Activated CD8-positive, alpha-beta memory T cell treated with anti-CD3 and anti-CD28 coated beads, Interleukin-2, amount 10 ng/mL, durations not matched to agents 7 days and 5 days (primary cell): ENCODE measurements at regions not wholly inside any gene's neighbourhood (a gene's known extent, or its start where the extent isn't known, plus 50 kb on each side); places are given as distances from the start of the nearest gene placed in this dataset.

ENCODE experiments used
- ATAC-seq: fragments of 150-1000 bp; cut with Tn5 transposase; one replicate; pipeline ENCODE4 v1.10.0; 2021; ENCODE audit warnings: moderate library complexity
- CTCF ChIA-PET: fragments of 350-600 bp; sonication (Branson Sonifier 250); formaldehyde crosslinking; loops from one replicate; lab custom pipeline; 2021; ENCODE audit warnings: antibody characterized with exemption; lab: Charles Lee
- DNase-seq: peaks from one replicate; pipeline ENCODE4 v3.0.0-alpha.2; 2020
- H3K27ac Mint-ChIP-seq: one replicate; pipeline ENCODE4 v1.8.0; 2021; ENCODE audit warnings: mild to moderate bottlenecking, mixed read lengths
- H3K27me3 Mint-ChIP-seq: one replicate; pipeline ENCODE4 v1.8.0; 2021; ENCODE audit warnings: mixed read lengths
- H3K36me3 Mint-ChIP-seq: one replicate; pipeline ENCODE4 v1.8.0; 2021; ENCODE audit warnings: mild to moderate bottlenecking, mixed read lengths
- H3K4me1 Mint-ChIP-seq: one replicate; pipeline ENCODE4 v1.8.0; 2021; ENCODE audit warnings: mixed read lengths
- H3K4me3 Mint-ChIP-seq: one replicate; pipeline ENCODE4 v1.8.0; 2021; ENCODE audit warnings: mild to moderate bottlenecking, moderate library complexity, mixed read lengths
- H3K9me3 Mint-ChIP-seq: one replicate; pipeline ENCODE4 v1.8.0; 2022; ENCODE audit warnings: low read depth, mixed read lengths

GRCh38 chr1:5514527-5515183 lies 477.6 kb downstream of the NPHP4 start:
- H3K9me3 Mint-ChIP-seq, result no peaks in the 10 kb centered on the region
- no peaks in the 10 kb centered on the region for H3K36me3 Mint-ChIP-seq
- ATAC-seq, result peak; percentile 69
- peaks cover 6% of the 10 kb centered on the region for H3K27me3 Mint-ChIP-seq
- CTCF ChIA-PET, result interaction anchor here (0.6 to 1.8 kb wide), 10 partner anchors 9 to 402 kb away, joined by 3 to 13 read pairs (median 3); no protein-coding TSS in a partner anchor
- peak; percentile 73 for DNase-seq
- H3K4me1 Mint-ChIP-seq, result no peaks in the 10 kb centered on the region
- no peak overlapping the region for H3K27ac Mint-ChIP-seq
- no peak overlapping the region for H3K4me3 Mint-ChIP-seq

DNA sequence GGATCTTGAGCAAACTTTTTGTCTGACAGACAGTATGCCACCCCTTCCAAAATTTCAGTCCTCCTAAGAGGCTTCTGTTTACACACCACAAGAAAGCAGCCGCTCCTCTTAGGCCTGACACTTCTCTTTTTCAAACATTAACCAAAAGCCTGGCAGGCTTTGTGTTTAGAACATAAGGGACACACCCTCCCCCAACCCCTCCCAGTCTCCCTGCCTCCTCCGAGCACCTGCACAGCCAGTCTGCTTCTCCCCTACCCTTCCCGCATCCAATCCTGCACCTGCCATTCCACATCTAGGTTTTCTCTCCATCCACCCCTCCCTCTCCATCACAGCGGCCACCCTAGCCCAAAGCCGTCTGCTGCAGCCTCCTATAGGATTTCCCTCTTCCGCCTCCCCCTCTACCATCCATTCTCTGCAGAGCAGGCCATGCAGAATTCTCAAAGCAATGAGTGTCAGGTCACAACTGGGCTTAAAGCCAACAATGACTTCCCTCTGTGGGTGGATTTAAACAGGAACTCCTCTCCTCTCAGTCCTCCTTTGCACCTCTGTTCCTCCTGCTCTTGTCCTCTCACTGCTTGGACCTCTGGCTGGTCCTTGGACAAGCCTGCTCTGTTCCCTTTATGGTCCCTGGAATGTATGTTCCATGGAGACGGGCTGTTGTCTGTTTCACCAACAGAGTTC lies 478.2 kb downstream of the NPHP4 start:
- no peak for DNase-seq
- H3K4me3 Mint-ChIP-seq, result no peak overlapping the region
- H3K4me1 Mint-ChIP-seq, result no peaks in the 10 kb centered on the region
- CTCF ChIA-PET, result interaction anchor here (0.6 to 1.8 kb wide), 9 partner anchors 9 to 402 kb away, joined by 3 to 13 read pairs (median 3); no protein-coding TSS in a partner anchor
- no peaks in the 10 kb centered on the region for H3K9me3 Mint-ChIP-seq
- no peak overlapping the region for H3K27ac Mint-ChIP-seq
- H3K27me3 Mint-ChIP-seq, result peaks cover 6% of the 10 kb centered on the region
- no peak for ATAC-seq
- H3K36me3 Mint-ChIP-seq, result no peaks in the 10 kb centered on the region

DNA sequence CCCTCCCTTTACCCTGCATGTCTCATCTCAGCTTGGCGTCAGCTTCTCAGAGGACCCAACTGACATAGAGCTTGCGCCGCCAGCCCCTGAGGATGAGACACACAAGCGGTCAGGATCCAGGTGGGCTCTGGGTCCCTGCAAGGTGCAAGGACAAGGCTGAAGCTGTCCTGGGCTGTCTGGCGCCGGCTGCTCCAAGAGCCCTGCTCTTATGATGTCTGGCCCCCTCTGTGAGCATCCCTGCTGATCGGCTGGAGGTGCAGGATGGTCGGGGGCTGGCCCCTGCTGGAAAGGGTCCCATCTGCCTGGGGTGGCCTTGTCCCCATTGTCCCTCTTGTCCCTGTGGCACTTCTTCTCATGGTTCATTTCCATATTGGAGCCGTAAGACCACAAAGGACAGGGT lies 479.0 kb downstream of the NPHP4 start:
- no peak for DNase-seq
- Mint-ChIP-seq H3K36me3 (no peaks in the 10 kb centered on the region), H3K4me3 (no peak overlapping the region), H3K27ac (no peak overlapping the region), H3K4me1 (no peaks in the 10 kb centered on the region), H3K9me3 (no peaks in the 10 kb centered on the region), H3K27me3 (peaks cover 6% of the 10 kb centered on the region)
- CTCF ChIA-PET, result interaction anchor here (1.1 kb wide), 1 partner anchor 233 kb away, joined by 3 read pairs; no protein-coding TSS in a partner anchor
- ATAC-seq, result no peak

DNA sequence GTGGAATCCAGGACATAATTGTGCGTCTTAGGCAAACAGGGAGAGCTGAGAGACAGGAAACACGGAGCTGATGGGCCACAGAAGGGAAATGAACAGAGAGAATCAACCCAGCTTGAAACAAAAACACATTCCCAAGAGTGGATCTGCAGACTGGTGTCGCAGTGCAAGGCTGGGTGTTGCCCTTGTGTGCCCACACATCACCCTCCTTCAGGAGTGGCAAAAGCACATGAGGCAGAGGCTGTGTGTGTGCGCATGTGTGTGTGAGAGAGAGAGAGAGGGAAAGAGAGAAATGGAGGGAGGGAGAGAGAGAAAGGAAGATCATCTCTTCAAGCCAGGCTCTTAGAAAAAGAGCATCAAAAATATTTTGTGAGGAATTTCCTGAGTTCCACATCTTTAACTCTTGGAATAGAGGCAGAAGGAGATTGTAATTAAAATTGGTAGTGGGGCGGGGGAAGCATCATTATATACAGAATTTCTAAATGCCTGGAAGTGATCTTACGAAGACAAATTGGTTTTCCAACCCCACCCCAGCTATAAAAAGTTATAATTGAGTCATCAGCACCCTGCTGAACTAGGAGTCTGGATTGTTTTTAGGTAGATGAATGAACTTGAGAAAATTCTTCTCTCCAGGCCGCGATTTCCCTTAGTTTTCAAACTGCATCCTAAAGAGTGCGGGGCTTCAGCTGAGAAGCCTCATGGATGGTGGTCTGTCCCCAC lies 480.7 kb downstream of the NPHP4 start:
- CTCF ChIA-PET, result interaction anchor here (1.5 to 3.8 kb wide), 2 partner anchors 12 to 234 kb away, joined by 5 to 26 read pairs; no protein-coding TSS in a partner anchor
- ATAC-seq (no peak), DNase-seq (no peak)
- peaks cover 6% of the 10 kb centered on the region for H3K27me3 Mint-ChIP-seq
- H3K9me3 Mint-ChIP-seq, result no peaks in the 10 kb centered on the region
- H3K27ac Mint-ChIP-seq, result no peak overlapping the region
- no peaks in the 10 kb centered on the region for H3K36me3 Mint-ChIP-seq
- H3K4me3 Mint-ChIP-seq, result no peak overlapping the region
- H3K4me1 Mint-ChIP-seq, result no peaks in the 10 kb centered on the region

- no peaks in the 10 kb centered on the region for H3K4me1 Mint-ChIP-seq
- no peak overlapping the region for H3K4me3 Mint-ChIP-seq
- no peaks in the 10 kb centered on the region for H3K9me3 Mint-ChIP-seq
- CTCF ChIA-PET, result interaction anchor here (0.8 to 3.8 kb wide), 10 partner anchors 10 to 566 kb away, joined by 3 to 26 read pairs (median 3); no protein-coding TSS in a partner anchor
- no peaks in the 10 kb centered on the region for H3K36me3 Mint-ChIP-seq
- H3K27me3 Mint-ChIP-seq, result peaks cover 4% of the 10 kb centered on the region
- H3K27ac Mint-ChIP-seq, result no peak overlapping the region
- DNase-seq, result peak; percentile 70
- peak; percentile 68 for ATAC-seq
Measured at GRCh38 chr1:5509664-5510452, 482.4 kb downstream of the NPHP4 start.

GRCh38 chr1:5508669-5509330 lies 483.4 kb downstream of the NPHP4 start:
- DNase-seq (no peak), ATAC-seq (no peak)
- no peak overlapping the region for H3K4me3 Mint-ChIP-seq
- H3K27me3 Mint-ChIP-seq, result peaks cover 4% of the 10 kb centered on the region
- no peaks in the 10 kb centered on the region for H3K9me3 Mint-ChIP-seq
- H3K27ac Mint-ChIP-seq, result no peak overlapping the region
- no peaks in the 10 kb centered on the region for H3K4me1 Mint-ChIP-seq
- no peaks in the 10 kb centered on the region for H3K36me3 Mint-ChIP-seq
- CTCF ChIA-PET, result interaction anchor here (3.8 kb wide), 1 partner anchor 237 kb away, joined by 26 read pairs; no protein-coding TSS in a partner anchor

DNA sequence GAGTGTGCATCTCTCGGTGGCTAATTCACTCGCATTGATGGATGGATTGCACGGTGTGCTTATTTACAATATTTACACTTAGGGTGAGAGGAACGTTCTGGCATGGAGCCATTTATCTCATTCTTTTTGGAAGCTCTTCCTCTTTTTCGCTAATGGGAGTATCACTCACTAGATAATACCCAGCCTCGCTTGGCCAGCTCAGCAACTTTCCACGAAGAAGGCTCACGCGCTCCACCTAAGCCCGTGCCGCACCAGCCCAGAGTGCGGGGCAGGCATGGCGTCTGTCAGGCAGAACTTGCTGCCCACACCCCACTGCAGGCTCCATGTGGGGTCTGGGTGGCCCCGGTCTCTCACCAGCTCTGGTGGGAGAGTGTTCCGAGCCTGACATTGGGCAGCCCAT lies 484.9 kb downstream of the NPHP4 start:
- H3K4me3 Mint-ChIP-seq, result no peak overlapping the region
- CTCF ChIA-PET, result interaction anchor here (1.0 kb wide), 1 partner anchor 222 kb away, joined by 3 read pairs; no protein-coding TSS in a partner anchor
- no peaks in the 10 kb centered on the region for H3K4me1 Mint-ChIP-seq
- H3K27ac Mint-ChIP-seq, result no peak overlapping the region
- H3K9me3 Mint-ChIP-seq, result no peaks in the 10 kb centered on the region
- ATAC-seq, result no peak
- H3K27me3 Mint-ChIP-seq, result peaks cover 4% of the 10 kb centered on the region
- no peak for DNase-seq
- no peaks in the 10 kb centered on the region for H3K36me3 Mint-ChIP-seq

DNA sequence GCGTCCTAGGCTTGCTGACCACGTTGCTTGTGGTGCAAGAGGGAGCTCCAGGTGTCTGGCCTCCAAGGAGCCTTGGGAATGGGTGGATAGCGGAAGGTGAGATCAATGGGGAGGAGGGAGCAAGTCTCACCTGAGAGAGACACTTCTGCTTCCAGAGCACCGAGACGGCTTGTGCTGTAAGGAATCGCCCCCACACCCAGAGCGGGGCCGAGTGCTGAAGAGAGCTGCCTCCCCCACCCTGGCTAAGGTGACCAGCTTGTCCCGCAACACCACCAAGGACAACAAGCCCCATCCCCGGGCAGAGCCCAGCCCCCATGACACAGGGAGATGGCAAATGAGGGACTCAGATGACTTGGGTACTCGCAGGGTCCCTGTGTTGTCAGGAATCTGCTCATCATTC lies 485.6 kb downstream of the NPHP4 start:
- Mint-ChIP-seq H3K4me1 (no peaks in the 10 kb centered on the region), H3K27me3 (peaks cover 4% of the 10 kb centered on the region), H3K4me3 (no peak overlapping the region), H3K9me3 (no peaks in the 10 kb centered on the region), H3K36me3 (no peaks in the 10 kb centered on the region), H3K27ac (no peak overlapping the region)
- CTCF ChIA-PET, result interaction anchor here (1.0 kb wide), 1 partner anchor 221 kb away, joined by 3 read pairs; no protein-coding TSS in a partner anchor
- DNase-seq, result no peak
- ATAC-seq, result no peak

DNA sequence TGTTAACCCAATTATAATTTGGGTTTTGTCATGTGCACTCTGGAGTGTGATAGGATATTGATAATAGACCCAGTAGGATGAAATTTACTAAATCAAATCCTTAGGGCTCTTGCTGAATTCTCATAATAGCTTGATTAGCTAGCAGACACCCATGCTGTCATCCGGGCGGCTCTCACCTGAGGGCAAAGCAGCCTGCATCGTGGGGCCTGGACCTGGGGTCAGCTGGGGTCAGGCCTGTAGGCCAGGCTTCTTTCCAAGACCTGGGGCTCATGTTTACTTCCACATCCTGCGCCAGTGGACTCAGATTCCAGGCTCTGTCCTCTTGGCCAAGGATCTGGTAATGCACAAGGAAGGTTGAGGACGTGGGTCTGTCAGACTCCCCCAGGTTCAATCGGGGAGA lies 486.3 kb downstream of the NPHP4 start:
- no peaks in the 10 kb centered on the region for H3K9me3 Mint-ChIP-seq
- H3K36me3 Mint-ChIP-seq, result no peaks in the 10 kb centered on the region
- CTCF ChIA-PET, result no interaction called here
- no peaks in the 10 kb centered on the region for H3K27me3 Mint-ChIP-seq
- no peak overlapping the region for H3K4me3 Mint-ChIP-seq
- ATAC-seq (no peak), DNase-seq (no peak)
- H3K27ac Mint-ChIP-seq, result no peak overlapping the region
- no peaks in the 10 kb centered on the region for H3K4me1 Mint-ChIP-seq

- Mint-ChIP-seq H3K4me1 (no peaks in the 10 kb centered on the region), H3K36me3 (no peaks in the 10 kb centered on the region), H3K9me3 (no peaks in the 10 kb centered on the region), H3K27me3 (no peaks in the 10 kb centered on the region), H3K27ac (no peak overlapping the region), H3K4me3 (no peak overlapping the region)
- no peak for DNase-seq
- CTCF ChIA-PET, result interaction anchor here (1.1 kb wide), 1 partner anchor 248 kb away, joined by 3 read pairs; no protein-coding TSS in a partner anchor
- no peak for ATAC-seq
Measured at GRCh38 chr1:5504364-5504740, 487.9 kb downstream of the NPHP4 start.

GRCh38 chr1:5503556-5504363 lies 488.5 kb downstream of the NPHP4 start:
- ATAC-seq (no peak), DNase-seq (no peak)
- CTCF ChIA-PET, result interaction anchor here (1.1 kb wide), 1 partner anchor 249 kb away, joined by 3 read pairs; no protein-coding TSS in a partner anchor
- no peaks in the 10 kb centered on the region for H3K9me3 Mint-ChIP-seq
- no peak overlapping the region for H3K4me3 Mint-ChIP-seq
- no peaks in the 10 kb centered on the region for H3K36me3 Mint-ChIP-seq
- H3K4me1 Mint-ChIP-seq, result no peaks in the 10 kb centered on the region
- no peak overlapping the region for H3K27ac Mint-ChIP-seq
- H3K27me3 Mint-ChIP-seq, result no peaks in the 10 kb centered on the region
